ENCODE measurements at regions not wholly inside any gene's neighbourhood (a gene's known extent, or its start where the extent isn't known, plus 50 kb on each side); places are given as distances from the start of the nearest gene placed in this dataset.

GRCh38 chr6:105740946-105741645, 338.2 kb upstream of the PREP start:
- no peak for TF ChIP-seq TP53 (CRISPR knock-in tag; conservative IDR thresholded peaks at IDR 0.05)
- TF ChIP-seq PHF20 (CRISPR knock-in tag; IDR thresholded peaks at IDR 0.05): no peak
- no peak for TF ChIP-seq ZNF766 (CRISPR knock-in tag; IDR thresholded peaks at IDR 0.05; ENCODE audit: borderline replicate concordance)
- TF ChIP-seq IRX3 (CRISPR knock-in tag; IDR thresholded peaks at IDR 0.05; ENCODE audit: borderline replicate concordance, low read depth): no peak
- no peak for TF ChIP-seq HMG20A (CRISPR knock-in tag; IDR thresholded peaks at IDR 0.05; ENCODE audit: borderline replicate concordance)
- TF ChIP-seq POLR2AphosphoS5 (IDR thresholded peaks at IDR 0.05; ENCODE audit: low read depth, low read length): no peak
- no peak for TF ChIP-seq CTCF (CRISPR knock-in tag; IDR thresholded peaks at IDR 0.05)
- TF ChIP-seq HMGXB4 (CRISPR knock-in tag; IDR thresholded peaks at IDR 0.05; ENCODE audit: borderline replicate concordance in 1 of 2, low read depth in 1 of 2): no peak
- TF ChIP-seq TCF7L2 (IDR thresholded peaks at IDR 0.05; ENCODE audit: low read depth, low read length): no peak
- TF ChIP-seq SUZ12 (IDR thresholded peaks at IDR 0.05; ENCODE audit: low read depth, low read length): no peak
- no peak for TF ChIP-seq SIN3A (IDR thresholded peaks at IDR 0.05; ENCODE audit: borderline replicate concordance, low read depth, low read length)
- no peak for TF ChIP-seq AFF4 (CRISPR knock-in tag; IDR thresholded peaks at IDR 0.05)
- TF ChIP-seq ZNF543 (CRISPR knock-in tag; IDR thresholded peaks at IDR 0.05): no peak
- no peak for TF ChIP-seq NCOA1 (CRISPR knock-in tag; IDR thresholded peaks at IDR 0.05)
